Retinal pigment epithelial cell (primary cell): ENCODE measurements at regions not wholly inside any gene's neighbourhood (a gene's known extent, or its start where the extent isn't known, plus 50 kb on each side); places are given as distances from the start of the nearest gene placed in this dataset.

ENCODE experiments used
- DNase-seq: peaks from one replicate; pipeline ENCODE4 v3.0.0-alpha.2; 2010; ENCODE audit warnings: low read depth
- H3K4me3 ChIP-seq: 2 replicates; pipeline ENCODE4 v1.5.1; 2011; ENCODE audit warnings: mild to moderate bottlenecking, low read length, control low read depth, moderate library complexity
- CTCF ChIP-seq: conservative IDR thresholded peaks from 2 replicates; pipeline ENCODE4 v1.5.1; 2011; ENCODE audit warnings: low read depth, low read length, control low read depth, inconsistent platforms

- no peak for DNase-seq
- no peak for TF ChIP-seq CTCF
- no peak overlapping the region for H3K4me3 ChIP-seq
Measured at GRCh38 chr1:56190806-56191365, 388.5 kb downstream of the PLPP3 start.

DNA sequence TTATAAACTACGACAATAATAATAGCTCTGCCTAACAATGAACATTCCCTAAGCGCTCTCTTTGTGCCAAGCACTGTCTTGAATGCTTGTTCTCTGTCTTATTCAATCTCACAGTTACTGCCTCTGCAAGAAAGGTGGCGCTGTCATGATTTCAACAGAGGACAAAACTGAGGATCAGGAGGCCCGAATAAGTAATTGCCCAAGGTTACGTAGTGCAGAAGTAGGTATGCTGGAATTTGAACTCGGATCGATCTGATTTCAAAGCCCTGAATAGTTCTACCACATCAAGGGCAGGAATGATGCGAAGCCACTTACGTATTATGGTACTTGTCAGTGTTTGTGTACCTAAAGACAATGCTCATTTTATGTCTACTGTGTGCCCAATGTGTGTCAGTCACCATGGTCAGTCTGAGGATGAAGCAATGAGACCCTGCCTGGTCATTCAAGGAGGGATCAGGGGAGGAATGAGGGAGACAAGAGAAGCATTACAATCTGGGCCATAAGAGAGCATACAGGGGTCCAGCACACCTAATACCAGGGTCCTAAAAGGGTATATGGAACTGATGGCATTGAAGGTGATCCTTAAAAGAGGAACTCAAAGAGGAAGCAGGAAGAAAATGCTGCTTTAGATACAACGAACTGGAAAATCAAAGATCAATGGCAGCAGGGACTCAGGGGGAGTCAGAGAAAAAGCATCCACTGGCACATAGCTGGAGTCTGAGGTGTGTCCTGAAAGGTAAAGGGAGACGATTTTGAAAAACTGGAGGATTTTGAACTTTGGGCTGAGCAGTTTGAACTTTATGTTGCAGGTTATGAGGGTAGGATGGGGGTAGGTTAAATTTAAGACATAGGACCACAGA, 389.2 kb downstream of the PLPP3 start:
- TF ChIP-seq CTCF = peak; percentile 52
- no peak overlapping the region for H3K4me3 ChIP-seq
- DNase-seq = peak; percentile 2

GRCh38 chr1:56189454-56189853, 389.9 kb downstream of the PLPP3 start:
- no peak overlapping the region for H3K4me3 ChIP-seq
- DNase-seq = no peak
- no peak for TF ChIP-seq CTCF

DNA sequence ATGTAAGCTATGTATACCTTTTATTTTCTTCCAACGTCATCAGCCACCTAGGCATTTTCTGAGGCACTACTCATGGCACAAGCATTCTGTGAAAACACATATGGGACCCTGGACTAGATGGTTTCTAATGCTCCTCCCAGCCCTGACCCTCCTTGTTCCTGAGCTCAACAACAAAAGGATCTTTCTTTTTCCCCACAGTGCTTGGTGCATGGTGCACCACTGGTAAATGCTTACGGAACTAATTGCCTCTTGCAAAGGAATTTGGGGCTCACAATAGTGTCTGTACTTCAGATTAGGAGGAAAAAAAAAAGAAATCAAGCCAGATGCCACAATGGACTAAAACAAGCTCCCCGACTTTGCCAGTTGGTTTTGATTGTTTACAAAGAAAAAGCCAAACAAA, 390.5 kb downstream of the PLPP3 start:
- TF ChIP-seq CTCF = no peak
- H3K4me3 ChIP-seq = no peak overlapping the region
- DNase-seq = peak; percentile 50

GRCh38 chr1:56188221-56188620, 391.1 kb downstream of the PLPP3 start:
- TF ChIP-seq CTCF = no peak
- no peak for DNase-seq
- H3K4me3 ChIP-seq = no peak overlapping the region

GRCh38 chr1:56187405-56187804, 392.0 kb downstream of the PLPP3 start:
- no peak for TF ChIP-seq CTCF
- H3K4me3 ChIP-seq = no peak overlapping the region
- DNase-seq = no peak

- DNase-seq = no peak
- TF ChIP-seq CTCF = no peak
- no peak overlapping the region for H3K4me3 ChIP-seq
Measured at GRCh38 chr1:56185493-56185892, 393.9 kb downstream of the PLPP3 start.
